ENCODE measurements at regions not wholly inside any gene's neighbourhood (a gene's known extent, or its start where the extent isn't known, plus 50 kb on each side); places are given as distances from the start of the nearest gene placed in this dataset.

GRCh38 chr4:162727766-162728165 lies 438.9 kb downstream of the NAF1 start:
- no peak overlapping the region for H3K4me3 ChIP-seq (replicated peaks in 1 of 3)
- no peaks in the 10 kb centered on the region for H3K27me3 ChIP-seq
- intact Hi-C loops (cut with DNase I), result no loop called here
- no peaks in the 10 kb centered on the region for H3K4me1 ChIP-seq
- no peaks in the 10 kb centered on the region for H3K9me3 ChIP-seq
- no peak for TF ChIP-seq CTCF (IDR thresholded peaks at IDR 0.05)
- no peak for TF ChIP-seq POLR2A (IDR thresholded peaks at IDR 0.05)
- no peaks in the 10 kb centered on the region for H3K36me3 ChIP-seq
- no peak overlapping the region for H3K27ac ChIP-seq
- no peak for DNase-seq

GRCh38 chr4:162727232-162727631 lies 439.5 kb downstream of the NAF1 start:
- intact Hi-C loops (cut with DNase I), result no loop called here
- 90 to 92% methylated on average over 8 of the region's 8 CpGs for WGBS, 2 donors

DNA sequence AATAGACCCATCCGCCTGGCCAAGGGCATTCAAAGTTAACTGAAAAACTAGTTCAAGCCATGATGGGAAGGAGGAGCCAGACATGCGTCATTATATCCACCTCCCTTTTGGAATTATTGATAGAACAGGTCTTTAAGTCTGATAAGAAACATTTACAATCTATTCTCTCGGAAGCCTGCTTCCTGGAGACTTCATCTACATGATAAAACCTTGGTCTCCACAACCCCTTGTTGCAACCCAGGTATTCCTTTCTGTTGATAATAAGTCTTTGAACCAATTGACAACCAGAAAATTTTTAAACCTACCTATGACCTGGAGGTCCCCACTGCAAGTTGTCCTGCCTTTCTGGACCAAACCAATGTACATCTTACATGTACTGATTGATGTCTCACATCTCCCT lies 451.3 kb downstream of the NAF1 start:
- Histone ChIP-seq H3K4me3 (replicated peaks in 1 of 3) (no peak overlapping the region), H3K4me1 (no peaks in the 10 kb centered on the region), H3K36me3 (no peaks in the 10 kb centered on the region), H3K9me3 (no peaks in the 10 kb centered on the region), H3K27ac (no peak overlapping the region), H3K27me3 (no peaks in the 10 kb centered on the region)
- DNase-seq, result no peak
- intact Hi-C loops (cut with DNase I), result no loop called here
- 87 to 90% methylated on average over 3 of the region's 3 CpGs for WGBS, 2 donors
- TF ChIP-seq POLR2A (IDR thresholded peaks at IDR 0.05) (no peak), CTCF (IDR thresholded peaks at IDR 0.05) (no peak)

More at GRCh38 chr4:162727232-162727631, 439.5 kb downstream of the NAF1 start:
- H3K4me3 ChIP-seq (replicated peaks in 1 of 3), result no peak overlapping the region
- no peak for TF ChIP-seq POLR2A (IDR thresholded peaks at IDR 0.05)
- no peak for TF ChIP-seq CTCF (IDR thresholded peaks at IDR 0.05)
- no peaks in the 10 kb centered on the region for H3K4me1 ChIP-seq
- no peaks in the 10 kb centered on the region for H3K27me3 ChIP-seq
- no peak overlapping the region for H3K27ac ChIP-seq
- no peaks in the 10 kb centered on the region for H3K9me3 ChIP-seq
- no peaks in the 10 kb centered on the region for H3K36me3 ChIP-seq
- no peak for DNase-seq

- no peak for DNase-seq
- TF ChIP-seq POLR2A (IDR thresholded peaks at IDR 0.05) (no peak), CTCF (IDR thresholded peaks at IDR 0.05) (no peak)
- H3K27ac ChIP-seq, result no peak overlapping the region
- H3K4me1 ChIP-seq, result no peaks in the 10 kb centered on the region
- H3K9me3 ChIP-seq, result no peaks in the 10 kb centered on the region
- H3K4me3 ChIP-seq (replicated peaks in 1 of 3), result no peak overlapping the region
- H3K27me3 ChIP-seq, result no peaks in the 10 kb centered on the region
- no peaks in the 10 kb centered on the region for H3K36me3 ChIP-seq
- intact Hi-C loops (cut with DNase I), result no loop called here
Observed at GRCh38 chr4:162707962-162708361, 458.7 kb downstream of the NAF1 start.

- TF ChIP-seq CTCF (IDR thresholded peaks at IDR 0.05) (no peak), POLR2A (IDR thresholded peaks at IDR 0.05) (no peak)
- intact Hi-C loops (cut with DNase I), result no loop called here
- Histone ChIP-seq H3K4me3 (replicated peaks in 1 of 3) (no peak overlapping the region), H3K27me3 (no peaks in the 10 kb centered on the region), H3K9me3 (no peaks in the 10 kb centered on the region), H3K4me1 (no peaks in the 10 kb centered on the region), H3K36me3 (no peaks in the 10 kb centered on the region), H3K27ac (no peak overlapping the region)
- WGBS, 2 donors, result 73 to 83% methylated on average over 1 of the region's 1 CpG
- DNase-seq, result no peak
Observed at GRCh38 chr4:162706632-162707031, 460.1 kb downstream of the NAF1 start.
